ENCODE measurements at regions not wholly inside any gene's neighbourhood (a gene's known extent, or its start where the extent isn't known, plus 50 kb on each side); places are given as distances from the start of the nearest gene placed in this dataset.
"Not testable (repeated sequence)": the region's sequence is repeated elsewhere in the genome, so short reads cannot be mapped to it uniquely, and the experiment has no call there.

GRCh38 chr7:66571568-66571967 lies 57.1 kb upstream of the KCTD7 start:
- no peaks in the 10 kb centered on the region for H3K4me1 ChIP-seq (ENCODE audit: control insufficient read depth, extremely low read depth, insufficient read depth, low read length)
- peaks cover 2 to 3% of the 10 kb centered on the region in 2 experiments for H3K36me3 ChIP-seq (ENCODE audit: control insufficient read depth in 2 of 2, extremely low read depth in 1 of 2, insufficient read depth in 2 of 2, low read length in 2 of 2)
- H3K79me2 ChIP-seq (ENCODE audit: control insufficient read depth, insufficient read depth, low read length), result peaks cover 24% of the 10 kb centered on the region
- H3K9me1 ChIP-seq (replicated peaks; ENCODE audit: control insufficient read depth, extremely low read depth, insufficient read depth, low read length), result no peaks in the 10 kb centered on the region
- intact Hi-C loops (cut with micrococcal nuclease), result no loop called here
- ChIA-PET CTCF (interaction anchor here (1.2 to 1.3 kb wide), 2 partner anchors 9 to 14 kb away, joined by 6 read pairs; no protein-coding TSS in a partner anchor), POLR2A (interaction anchor here (0.6 kb wide), 1 partner anchor 42 kb away, joined by 3 read pairs; no protein-coding TSS in a partner anchor)
- dilution Hi-C loops (cut with MboI; ENCODE audit: extremely low pct_ligation_motif_present, low sequenced_read_pairs), result no loop called here
- TF ChIP-seq GATA2 (IDR thresholded peaks at IDR 0.05; ENCODE audit: insufficient read depth, insufficient read length, low read depth, low read length) (no peak), MYC (IDR thresholded peaks at IDR 0.05; ENCODE audit: low read depth, low read length) (no peak)
- H3K9me3 ChIP-seq (replicated peaks; ENCODE audit: control insufficient read depth, insufficient read depth, low read length), result no peaks in the 10 kb centered on the region
- FAIRE-seq (no peak), DNase-seq (ENCODE audit: low read depth, low spot score) (no peak)
- no peak overlapping the region for H3K27ac ChIP-seq (ENCODE audit: insufficient read depth, low read depth, low read length)
- H3K27me3 ChIP-seq (ENCODE audit: control insufficient read depth in 2 of 2, insufficient read depth in 2 of 2, low read length in 2 of 2), result no peaks in the 10 kb centered on the region
- H2AFZ ChIP-seq (ENCODE audit: low read depth, low read length), result no peak overlapping the region
- no peak overlapping the region for H3K4me2 ChIP-seq (ENCODE audit: insufficient read depth, low read length)
- no peaks in the 10 kb centered on the region for H4K20me1 ChIP-seq (replicated peaks; ENCODE audit: control insufficient read depth, extremely low read depth, insufficient read depth, low read length)
- no peak overlapping the region for H3K9ac ChIP-seq (replicated peaks; ENCODE audit: extremely low read depth, insufficient read depth, low read length)
- H3K4me3 ChIP-seq (replicated peaks in 1 of 3; ENCODE audit: insufficient read depth in 1 of 3, low read depth in 1 of 3, low read length in 3 of 3), result no peak overlapping the region
- no TSS peak for BruUV-seq (replicated peaks)

- dilution Hi-C loops (cut with MboI; ENCODE audit: extremely low pct_ligation_motif_present, low sequenced_read_pairs); BruUV-seq (replicated peaks); H3K4me3 ChIP-seq (replicated peaks in 1 of 3; ENCODE audit: insufficient read depth in 1 of 3, low read depth in 1 of 3, low read length in 3 of 3); POLR2A ChIA-PET; H3K27ac ChIP-seq (ENCODE audit: insufficient read depth, low read depth, low read length); H3K9me3 ChIP-seq (replicated peaks; ENCODE audit: control insufficient read depth, insufficient read depth, low read length); H3K36me3 ChIP-seq (ENCODE audit: control insufficient read depth in 2 of 2, extremely low read depth in 1 of 2, insufficient read depth in 2 of 2, low read length in 2 of 2); DNase-seq (ENCODE audit: low read depth, low spot score); H3K27me3 ChIP-seq (ENCODE audit: control insufficient read depth in 2 of 2, insufficient read depth in 2 of 2, low read length in 2 of 2); H3K4me1 ChIP-seq (ENCODE audit: control insufficient read depth, extremely low read depth, insufficient read depth, low read length); H3K4me2 ChIP-seq (ENCODE audit: insufficient read depth, low read length); H3K9me1 ChIP-seq (replicated peaks; ENCODE audit: control insufficient read depth, extremely low read depth, insufficient read depth, low read length); FAIRE-seq; H2AFZ ChIP-seq (ENCODE audit: low read depth, low read length); H4K20me1 ChIP-seq (replicated peaks; ENCODE audit: control insufficient read depth, extremely low read depth, insufficient read depth, low read length); H3K9ac ChIP-seq (replicated peaks; ENCODE audit: extremely low read depth, insufficient read depth, low read length); intact Hi-C loops (cut with micrococcal nuclease): not testable (repeated sequence)
- CTCF ChIA-PET, result interaction anchor here (1.0 to 1.5 kb wide), 2 partner anchors 15 to 543 kb away, joined by 3 to 4 read pairs; no protein-coding TSS in a partner anchor
- peaks cover 39% of the 10 kb centered on the region for H3K79me2 ChIP-seq (ENCODE audit: control insufficient read depth, insufficient read depth, low read length)
Measured at GRCh38 chr7:66573782-66574495, 54.7 kb upstream of the KCTD7 start.

- H3K4me2 ChIP-seq (ENCODE audit: insufficient read depth, low read length); POLR2A ChIA-PET; H3K4me1 ChIP-seq (ENCODE audit: control insufficient read depth, extremely low read depth, insufficient read depth, low read length); BruUV-seq (replicated peaks); H3K27ac ChIP-seq (ENCODE audit: insufficient read depth, low read depth, low read length); H3K9me3 ChIP-seq (replicated peaks; ENCODE audit: control insufficient read depth, insufficient read depth, low read length); DNase-seq (ENCODE audit: low read depth, low spot score); FAIRE-seq; H4K20me1 ChIP-seq (replicated peaks; ENCODE audit: control insufficient read depth, extremely low read depth, insufficient read depth, low read length); dilution Hi-C loops (cut with MboI; ENCODE audit: extremely low pct_ligation_motif_present, low sequenced_read_pairs); intact Hi-C loops (cut with micrococcal nuclease); H3K27me3 ChIP-seq (ENCODE audit: control insufficient read depth in 2 of 2, insufficient read depth in 2 of 2, low read length in 2 of 2); H3K9me1 ChIP-seq (replicated peaks; ENCODE audit: control insufficient read depth, extremely low read depth, insufficient read depth, low read length); H3K9ac ChIP-seq (replicated peaks; ENCODE audit: extremely low read depth, insufficient read depth, low read length); H2AFZ ChIP-seq (ENCODE audit: low read depth, low read length); H3K4me3 ChIP-seq (replicated peaks in 1 of 3; ENCODE audit: insufficient read depth in 1 of 3, low read depth in 1 of 3, low read length in 3 of 3); H3K36me3 ChIP-seq (ENCODE audit: control insufficient read depth in 2 of 2, extremely low read depth in 1 of 2, insufficient read depth in 2 of 2, low read length in 2 of 2): not testable (repeated sequence)
- H3K79me2 ChIP-seq (ENCODE audit: control insufficient read depth, insufficient read depth, low read length), result peaks cover 43% of the 10 kb centered on the region
- CTCF ChIA-PET, result interaction anchor here (1.0 to 1.5 kb wide), 2 partner anchors 16 to 544 kb away, joined by 3 to 4 read pairs; no protein-coding TSS in a partner anchor
Measured at GRCh38 chr7:66574768-66575167, 53.9 kb upstream of the KCTD7 start.
